IMR-90 (cell line): ENCODE measurements at regions not wholly inside any gene's neighbourhood (a gene's known extent, or its start where the extent isn't known, plus 50 kb on each side); places are given as distances from the start of the nearest gene placed in this dataset.
"Not testable (repeated sequence)": the region's sequence is repeated elsewhere in the genome, so short reads cannot be mapped to it uniquely, and the experiment has no call there.

ENCODE experiments used
- ATAC-seq: fragments of 200-7000 bp; cut with Tn5 transposase; 2 replicates; pipeline ENCODE4 v1.9.1; 2020; ENCODE audit warnings: low read depth, mild to moderate bottlenecking, moderate library complexity
- BruUV-seq: library from RNA; stranded (reverse); fragments of 400-500 nt; replicated peaks from 2 replicates; lab custom pipeline; 2021; lab: Mats Ljungman, UMichigan
- CTCF ChIA-PET: fragments of 300-600 bp; formaldehyde crosslinking; extraction: SDS; loops from one replicate; lab custom pipeline; 2021; ENCODE audit warnings: antibody characterized with exemption; lab: Yijun Ruan, JAX
- POLR2A ChIA-PET: fragments of 300-600 bp; sonication (Branson Sonifier 250); formaldehyde crosslinking; loops from one replicate; lab custom pipeline; 2022; ENCODE audit warnings: antibody characterized with exemption; ENCODE audit not compliant: unreplicated experiment; lab: Charles Lee
- DNase-seq: peaks from one replicate; pipeline ENCODE4 v3.0.0; 2013
- H2AFZ ChIP-seq: replicated peaks from 2 replicates; pipeline ENCODE3; 2013; ENCODE audit warnings: low read length, mild to moderate bottlenecking; ENCODE audit not compliant: poor library complexity
- H2AK5ac ChIP-seq: 2 replicates; pipeline ENCODE4 v1.6.1; 2013; ENCODE audit warnings: low read depth, low read length, inconsistent platforms
- H2AK9ac ChIP-seq: replicated peaks from 2 replicates; pipeline ENCODE3; 2013; ENCODE audit warnings: mild to moderate bottlenecking, low read depth, low read length, moderate library complexity; ENCODE audit not compliant: poor library complexity
- H2BK120ac ChIP-seq: 2 replicates; pipeline ENCODE4 v1.6.1; 2013; ENCODE audit warnings: low read depth, low read length, inconsistent platforms
- H2BK15ac ChIP-seq: 3 replicates; pipeline ENCODE4 v1.6.1; 2013; ENCODE audit warnings: low read depth, low read length, inconsistent platforms
- H2BK20ac ChIP-seq: 2 replicates; pipeline ENCODE4 v1.6.1; 2013; ENCODE audit warnings: low read depth, mild to moderate bottlenecking, inconsistent platforms, low read length, moderate library complexity
- H2BK5ac ChIP-seq: 2 replicates; pipeline ENCODE4 v1.6.1; 2013; ENCODE audit warnings: mild to moderate bottlenecking, low read depth, low read length, inconsistent platforms; ENCODE audit not compliant: poor library complexity, severe bottlenecking
- H3K14ac ChIP-seq: replicated peaks from 2 replicates; pipeline ENCODE4 v1.6.1; 2013; ENCODE audit warnings: low read depth, low read length, inconsistent platforms
- H3K18ac ChIP-seq: 2 replicates; pipeline ENCODE4 v1.6.1; 2013; ENCODE audit warnings: low read depth, low read length, control low read depth
- H3K23ac ChIP-seq: 2 replicates; pipeline ENCODE4 v1.6.1; 2013; ENCODE audit warnings: low read depth, low read length, inconsistent platforms
- H3K27ac ChIP-seq: 2 replicates; pipeline ENCODE4 v1.5.1; 2013; ENCODE audit warnings: mild to moderate bottlenecking, control low read depth, low read length; ENCODE audit not compliant: insufficient read depth
- H3K27me3 ChIP-seq: 2 replicates; pipeline ENCODE4 v1.6.1; 2013; ENCODE audit warnings: low read length; ENCODE audit not compliant: control insufficient read depth, insufficient read depth
- H3K36me3 ChIP-seq: 2 replicates; pipeline ENCODE4 v1.6.1; 2013; ENCODE audit warnings: low read length, mixed read lengths; ENCODE audit not compliant: control insufficient read depth, insufficient read depth
- H3K4ac ChIP-seq: 2 replicates; pipeline ENCODE4 v1.6.1; 2013; ENCODE audit warnings: low read depth, low read length, inconsistent platforms
- H3K4me1 ChIP-seq: 2 replicates; pipeline ENCODE4 v1.6.1; 2013; ENCODE audit warnings: low read length, mixed read lengths; ENCODE audit not compliant: control insufficient read depth, insufficient read depth
- H3K4me2 ChIP-seq: 2 replicates; pipeline ENCODE4 v1.6.1; 2013; ENCODE audit warnings: low read depth, mild to moderate bottlenecking, control low read depth, low read length, moderate library complexity
- H3K4me3 ChIP-seq: 2 replicates; pipeline ENCODE4 v1.5.1; 2013; ENCODE audit warnings: low read depth, mild to moderate bottlenecking, control low read depth, low read length, moderate library complexity; ENCODE audit not compliant: insufficient read depth
- H3K56ac ChIP-seq: 2 replicates; pipeline ENCODE4 v1.6.1; 2013; ENCODE audit warnings: low read length, inconsistent platforms; ENCODE audit not compliant: insufficient read depth; ENCODE audit errors: extremely low read depth
- H3K79me1 ChIP-seq, 2 experiments: 2 replicates each; pipeline ENCODE4 v1.6.1; 2013; ENCODE audit warnings: low read length in 2 of 2, inconsistent platforms in 1 of 2, low read depth in 1 of 2
- H3K9ac ChIP-seq: 2 replicates; pipeline ENCODE4 v1.6.1; 2013; ENCODE audit warnings: low read depth, low read length, control low read depth
- H3K9me1 ChIP-seq: 2 replicates; pipeline ENCODE4 v1.6.1; 2013; ENCODE audit warnings: low read length, inconsistent platforms; ENCODE audit not compliant: insufficient read depth
- H3K9me3 ChIP-seq: 2 replicates; pipeline ENCODE4 v1.6.1; 2013; ENCODE audit warnings: low read length; ENCODE audit not compliant: control insufficient read depth, insufficient read depth
- H4K20me1 ChIP-seq: 2 replicates; pipeline ENCODE4 v1.6.1; 2013; ENCODE audit warnings: low read length, inconsistent platforms; ENCODE audit not compliant: insufficient read depth
- H4K5ac ChIP-seq: 2 replicates; pipeline ENCODE4 v1.6.1; 2013; ENCODE audit warnings: mild to moderate bottlenecking, low read depth, low read length, control low read depth
- H4K8ac ChIP-seq, 2 experiments: 2 replicates each; pipeline ENCODE4 v1.6.1; 2013; ENCODE audit warnings: low read depth in 2 of 2, low read length in 2 of 2, control low read depth in 1 of 2, inconsistent platforms in 1 of 2
- H4K91ac ChIP-seq: 2 replicates; pipeline ENCODE4 v1.6.1; 2013; ENCODE audit warnings: low read depth, low read length, inconsistent platforms; ENCODE audit not compliant: insufficient read depth
- WGBS, 2 experiments: methylation state at CpG; one replicate each; pipeline versions ENCODE4 v1.1.5 to v1.1.7; 2013; ENCODE audit warnings: missing lambda C conversion rate in 2 of 2; ENCODE audit not compliant: insufficient read length in 1 of 2; ENCODE audit errors: extremely low coverage in 2 of 2; 5-methylcytosine and 5-hydroxymethylcytosine counted together
- dilution Hi-C: fragments of 300-500 bp; cut with HindIII; formaldehyde crosslinking; loops from one replicate; pipeline ENCODE4 v1.14.3; 2018; ENCODE audit warnings: low sequenced_read_pairs; ENCODE audit not compliant: unreplicated experiment
- in situ Hi-C: fragments of 300-500 bp; cut with MboI; formaldehyde crosslinking; loops from 3 replicates; pipeline ENCODE4 v1.14.3; 2019; ENCODE audit warnings: low sequenced_read_pairs, inconsistent platforms, mixed read lengths
- intact Hi-C: fragments of 100-400 bp; cut with micrococcal nuclease; formaldehyde crosslinking; loops from 2 replicates; pipeline ENCODE4 v1.10.0; 2022

DNA sequence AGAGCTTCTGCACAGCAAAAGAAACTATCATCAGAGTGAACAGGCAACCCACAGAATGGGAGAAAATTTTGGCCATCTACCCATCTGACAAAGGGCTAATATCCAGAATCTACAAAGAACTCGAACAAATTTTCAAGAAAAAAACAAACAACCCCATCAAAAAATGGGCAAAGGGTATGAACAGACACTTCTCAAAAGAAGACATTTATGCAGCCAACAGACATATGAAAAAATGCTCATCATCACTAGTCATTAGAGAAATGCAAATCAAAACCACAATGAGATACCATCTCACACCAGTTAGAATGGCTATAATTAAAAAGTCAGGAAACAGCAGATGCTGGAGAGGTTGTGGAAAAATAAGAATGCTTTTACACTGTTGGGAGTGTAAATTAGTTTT, 340.6 kb downstream of the TFAP2B start:
- H3K14ac ChIP-seq, H2BK5ac ChIP-seq, H4K5ac ChIP-seq, intact Hi-C loops, H2AK5ac ChIP-seq, H2BK120ac ChIP-seq, CTCF ChIA-PET, H3K4me3 ChIP-seq, H3K18ac ChIP-seq, H3K79me1 ChIP-seq, H3K23ac ChIP-seq, H3K9me3 ChIP-seq, H3K56ac ChIP-seq, H3K27me3 ChIP-seq, H3K4me1 ChIP-seq, H4K91ac ChIP-seq, H3K4me2 ChIP-seq, ATAC-seq, H3K9me1 ChIP-seq, H3K4ac ChIP-seq, H2AFZ ChIP-seq, H2AK9ac ChIP-seq, POLR2A ChIA-PET, H2BK15ac ChIP-seq, H2BK20ac ChIP-seq, H3K9ac ChIP-seq, H4K8ac ChIP-seq, in situ Hi-C loops, DNase-seq, H4K20me1 ChIP-seq, H3K27ac ChIP-seq, dilution Hi-C loops, BruUV-seq, H3K36me3 ChIP-seq: not testable (repeated sequence)
- WGBS, 2 experiments = no CpG with 5 or more reads among the region's 1 CpG
